ENCODE measurements at regions not wholly inside any gene's neighbourhood (a gene's known extent, or its start where the extent isn't known, plus 50 kb on each side); places are given as distances from the start of the nearest gene placed in this dataset.

- TF ChIP-seq POLR2A (IDR thresholded peaks at IDR 0.05): no peak
- no peak for TF ChIP-seq CTCF (IDR thresholded peaks at IDR 0.05)
- no peak for TF ChIP-seq EP300 (IDR thresholded peaks at IDR 0.05)
Observed at GRCh38 chr17:33925649-33926048, 329.4 kb upstream of the CCL2 start.
